GM12878 (cell line): ENCODE measurements at regions not wholly inside any gene's neighbourhood (a gene's known extent, or its start where the extent isn't known, plus 50 kb on each side); places are given as distances from the start of the nearest gene placed in this dataset.
A peak's percentile ranks its signal among the peaks of the same experiment; 100 is the strongest.

Experiments used
- ATAC-seq: fragments of 200-7000 bp; cut with Tn5 transposase; 3 replicates; pipeline ENCODE4 v1.9.1; 2020; ENCODE audit warnings: mild to moderate bottlenecking, moderate library complexity
- BruUV-seq: library from RNA; stranded (reverse); fragments of 400-500 nt; replicated peaks from 2 replicates; lab custom pipeline; 2021; lab: Mats Ljungman, UMichigan
- CTCF ChIA-PET: fragments of 300-600 bp; sonication (Branson Sonifier 250); formaldehyde crosslinking; extraction: SDS; loops from one replicate; lab custom pipeline; 2021; ENCODE audit warnings: inconsistent platforms; lab: Yijun Ruan, JAX
- POLR2A ChIA-PET: fragments of 350-600 bp; formaldehyde crosslinking; extraction: SDS; loops from one replicate; lab custom pipeline; 2021; ENCODE audit warnings: inconsistent platforms; lab: Charles Lee
- RAD21 ChIA-PET: fragments of 300-600 bp; sonication (Branson Sonifier 250); formaldehyde crosslinking; loops from one replicate; lab custom pipeline; 2023; ENCODE audit warnings: antibody characterized with exemption; ENCODE audit not compliant: unreplicated experiment; lab: Charles Lee
- SMC1A ChIA-PET: fragments of 300-600 bp; sonication (Branson Sonifier 250); formaldehyde crosslinking; loops from one replicate; lab custom pipeline; 2023; ENCODE audit not compliant: unreplicated experiment, uncharacterized antibody; lab: Charles Lee
- DNase-seq: peaks from one replicate; pipeline ENCODE4 v3.0.0-alpha.2; 2011; ENCODE audit warnings: low read depth, low spot score
- FAIRE-seq: peaks from 3 replicates; lab custom pipeline; 2011; peaks lifted over from hg19 to GRCh38; lab: Jason Lieb, UNC
- H2AFZ ChIP-seq: 2 replicates; pipeline ENCODE4 v1.6.0; 2011; ENCODE audit warnings: low read depth, low read length, control low read depth; ENCODE audit not compliant: control insufficient read depth
- H3K27ac ChIP-seq: 2 replicates; pipeline ENCODE4 v1.5.1; 2011; ENCODE audit warnings: control low read depth; ENCODE audit not compliant: control insufficient read depth, insufficient read depth
- H3K27me3 ChIP-seq, 2 experiments: replicated peaks in 1 of 2; 2 replicates each; pipeline versions ENCODE4 v1.6.0 to v1.6.1; 2011; ENCODE audit warnings: low read length in 1 of 2; ENCODE audit not compliant: control insufficient read depth in 2 of 2, insufficient read depth in 2 of 2
- H3K36me3 ChIP-seq, 2 experiments: 2 replicates each; pipeline ENCODE4 v1.5.1; 2011; ENCODE audit warnings: low read length in 1 of 2; ENCODE audit not compliant: control insufficient read depth in 2 of 2, insufficient read depth in 2 of 2
- H3K4me1 ChIP-seq: 2 replicates; pipeline ENCODE4 v1.6.1; 2011; ENCODE audit warnings: mild to moderate bottlenecking, low read length, moderate library complexity, mixed read lengths; ENCODE audit not compliant: control insufficient read depth, insufficient read depth
- H3K4me2 ChIP-seq: 2 replicates; pipeline ENCODE4 v1.6.0; 2011; ENCODE audit warnings: control low read depth; ENCODE audit not compliant: control insufficient read depth, insufficient read depth
- H3K4me3 ChIP-seq: fragments of 200-600 bp; sonication (generic); 2 replicates; pipeline ENCODE4 v1.5.1; 2016
- H3K79me2 ChIP-seq: 2 replicates; pipeline ENCODE4 v1.6.0; 2011; ENCODE audit warnings: low read length; ENCODE audit not compliant: control insufficient read depth, insufficient read depth
- H3K9ac ChIP-seq: 2 replicates; pipeline ENCODE4 v1.8.0; 2011; ENCODE audit warnings: low read length, control low read depth, mixed read lengths; ENCODE audit not compliant: control insufficient read depth, insufficient read depth
- H3K9me3 ChIP-seq: replicated peaks from 3 replicates; pipeline ENCODE4 v1.5.1; 2011; ENCODE audit warnings: mild to moderate bottlenecking, low read length; ENCODE audit not compliant: control insufficient read depth, insufficient read depth
- H4K20me1 ChIP-seq: 2 replicates; pipeline ENCODE4 v1.6.0; 2011; ENCODE audit not compliant: control insufficient read depth, insufficient read depth
- NFYB ChIP-seq: IDR thresholded peaks from 2 replicates; pipeline ENCODE4 v1.6.1; 2011; ENCODE audit warnings: low read depth, mild to moderate bottlenecking, low read length, improper control_type of control experiment, moderate library complexity; ENCODE audit not compliant: insufficient read depth
- SPI1 ChIP-seq: IDR thresholded peaks from 2 replicates; pipeline ENCODE4 v1.6.1; 2011; ENCODE audit warnings: low read depth, mild to moderate bottlenecking, low read length, moderate library complexity, borderline replicate concordance; ENCODE audit not compliant: insufficient read depth
- SUZ12 ChIP-seq: fragments of 200-600 bp; sonication (generic); IDR thresholded peaks from one replicate; pipeline ENCODE4 v1.6.1; 2018; ENCODE audit warnings: antibody characterized with exemption, mild to moderate bottlenecking; ENCODE audit not compliant: unreplicated experiment
- WGBS: methylation state at CpG from one replicate; pipeline ENCODE4 v1.1.6; 2016; ENCODE audit warnings: low lambda C conversion rate; ENCODE audit not compliant: insufficient replicate concordance, insufficient coverage; ENCODE audit errors: missing lambda C conversion rate; 5-methylcytosine and 5-hydroxymethylcytosine counted together
- in situ Hi-C: fragments of 300-500 bp; cut with MboI; formaldehyde crosslinking; loops from 9 replicates; pipeline ENCODE4 v1.14.3; 2018; ENCODE audit warnings: mixed read lengths
- intact Hi-C: fragments of 100-400 bp; cut with micrococcal nuclease; formaldehyde crosslinking; loops from one replicate; pipeline ENCODE4 v1.14.2; 2022; ENCODE audit not compliant: unreplicated experiment

GRCh38 chr17:56656701-56657327, 63.3 kb downstream of the NOG start:
- in situ Hi-C loops (no loop called here), intact Hi-C loops (no loop called here)
- no TSS peak for BruUV-seq
- SMC1A ChIA-PET: interaction anchor here (1.1 kb wide), 1 partner anchor 59 kb away, joined by 3 read pairs; no protein-coding TSS in a partner anchor
- FAIRE-seq: no peak
- Histone ChIP-seq H3K9ac (no peak overlapping the region), H3K4me1 (no peaks in the 10 kb centered on the region), H3K27ac (no peak overlapping the region), H3K36me3 (no peaks in the 10 kb centered on the region), H3K4me3 (no peak overlapping the region), H3K27me3 (no peaks in the 10 kb centered on the region), H2AFZ (no peak overlapping the region), H3K4me2 (no peak overlapping the region), H4K20me1 (no peaks in the 10 kb centered on the region), H3K9me3 (no peaks in the 10 kb centered on the region; the same call in 2 of the 3 replicates), H3K79me2 (no peaks in the 10 kb centered on the region)
- no peak for DNase-seq
- RAD21 ChIA-PET: no interaction called here
- CTCF ChIA-PET: interaction anchor here (1.4 to 1.5 kb wide), 2 partner anchors 59 to 157 kb away, joined by 3 to 7 read pairs; no protein-coding TSS in a partner anchor
- TF ChIP-seq SPI1: no peak
- WGBS: 62% methylated on average over 5 of the region's 5 CpGs
- POLR2A ChIA-PET: no interaction called here
- no peak for ATAC-seq

GRCh38 chr17:56658648-56659047, 65.1 kb downstream of the NOG start:
- no peak overlapping the region for H2AFZ ChIP-seq
- no peaks in the 10 kb centered on the region for H3K4me1 ChIP-seq
- CTCF ChIA-PET: no interaction called here
- DNase-seq (no peak), FAIRE-seq (no peak), ATAC-seq (no peak)
- TF ChIP-seq NFYB (0 out of 2 replicates have a peak, but pooled peaks have one; percentile 34), SUZ12 (no peak)
- no peak overlapping the region for H3K4me2 ChIP-seq
- no peaks in the 10 kb centered on the region for H3K36me3 ChIP-seq
- H3K9me3 ChIP-seq: no peaks in the 10 kb centered on the region; the same call in 2 of the 3 replicates
- SMC1A ChIA-PET: no interaction called here
- POLR2A ChIA-PET: no interaction called here
- H3K79me2 ChIP-seq: no peaks in the 10 kb centered on the region
- RAD21 ChIA-PET: no interaction called here
- 48% methylated on average over 5 of the region's 5 CpGs for WGBS
- no TSS peak for BruUV-seq
- H3K27me3 ChIP-seq: no peaks in the 10 kb centered on the region
- no peaks in the 10 kb centered on the region for H4K20me1 ChIP-seq
- H3K9ac ChIP-seq: no peak overlapping the region
- H3K4me3 ChIP-seq: no peak overlapping the region
- intact Hi-C loops (no loop called here), in situ Hi-C loops (no loop called here)
- no peak overlapping the region for H3K27ac ChIP-seq
